ENCODE measurements at regions not wholly inside any gene's neighbourhood (a gene's known extent, or its start where the extent isn't known, plus 50 kb on each side); places are given as distances from the start of the nearest gene placed in this dataset.

GRCh38 chr4:57363346-57363745 is 253.2 kb upstream of the IGFBP7 start:
- TF ChIP-seq POLR2A (IDR thresholded peaks at IDR 0.05), result no peak
- TF ChIP-seq, protein P1, sequence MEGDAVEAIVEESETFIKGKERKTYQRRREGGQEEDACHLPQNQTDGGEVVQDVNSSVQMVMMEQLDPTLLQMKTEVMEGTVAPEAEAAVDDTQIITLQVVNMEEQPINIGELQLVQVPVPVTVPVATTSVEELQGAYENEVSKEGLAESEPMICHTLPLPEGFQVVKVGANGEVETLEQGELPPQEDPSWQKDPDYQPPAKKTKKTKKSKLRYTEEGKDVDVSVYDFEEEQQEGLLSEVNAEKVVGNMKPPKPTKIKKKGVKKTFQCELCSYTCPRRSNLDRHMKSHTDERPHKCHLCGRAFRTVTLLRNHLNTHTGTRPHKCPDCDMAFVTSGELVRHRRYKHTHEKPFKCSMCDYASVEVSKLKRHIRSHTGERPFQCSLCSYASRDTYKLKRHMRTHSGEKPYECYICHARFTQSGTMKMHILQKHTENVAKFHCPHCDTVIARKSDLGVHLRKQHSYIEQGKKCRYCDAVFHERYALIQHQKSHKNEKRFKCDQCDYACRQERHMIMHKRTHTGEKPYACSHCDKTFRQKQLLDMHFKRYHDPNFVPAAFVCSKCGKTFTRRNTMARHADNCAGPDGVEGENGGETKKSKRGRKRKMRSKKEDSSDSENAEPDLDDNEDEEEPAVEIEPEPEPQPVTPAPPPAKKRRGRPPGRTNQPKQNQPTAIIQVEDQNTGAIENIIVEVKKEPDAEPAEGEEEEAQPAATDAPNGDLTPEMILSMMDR (IDR thresholded peaks at IDR 0.05), result no peak
